ENCODE measurements at regions not wholly inside any gene's neighbourhood (a gene's known extent, or its start where the extent isn't known, plus 50 kb on each side); places are given as distances from the start of the nearest gene placed in this dataset.

DNA sequence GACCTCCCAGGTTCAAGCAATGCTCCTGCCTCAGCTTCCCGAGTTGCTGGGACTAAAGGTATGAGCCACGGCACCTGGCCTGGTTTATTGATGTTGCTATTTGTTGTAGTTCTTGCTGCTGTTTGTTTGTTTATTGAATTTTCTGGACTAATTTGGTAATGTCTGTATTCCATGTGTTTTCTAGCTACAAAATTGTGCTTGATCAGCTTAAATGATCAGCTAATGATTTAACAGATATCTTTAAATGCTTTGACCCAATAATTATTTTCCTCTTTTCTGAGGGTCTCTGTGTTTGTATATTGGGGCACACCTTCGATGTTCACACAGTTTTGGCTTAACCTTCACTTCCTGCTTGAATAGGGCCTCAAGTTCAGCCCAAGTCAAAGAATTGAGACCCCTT, 488.1 kb upstream of the HTR2C start:
- Histone ChIP-seq H3K4me3 (no peak overlapping the region), H3K27ac (no peak overlapping the region), H3K36me3 (no peaks in the 10 kb centered on the region), H3K9me3 (no peaks in the 10 kb centered on the region), H3K27me3 (no peaks in the 10 kb centered on the region), H3K4me1 (no peaks in the 10 kb centered on the region)
- TF ChIP-seq, protein P1, sequence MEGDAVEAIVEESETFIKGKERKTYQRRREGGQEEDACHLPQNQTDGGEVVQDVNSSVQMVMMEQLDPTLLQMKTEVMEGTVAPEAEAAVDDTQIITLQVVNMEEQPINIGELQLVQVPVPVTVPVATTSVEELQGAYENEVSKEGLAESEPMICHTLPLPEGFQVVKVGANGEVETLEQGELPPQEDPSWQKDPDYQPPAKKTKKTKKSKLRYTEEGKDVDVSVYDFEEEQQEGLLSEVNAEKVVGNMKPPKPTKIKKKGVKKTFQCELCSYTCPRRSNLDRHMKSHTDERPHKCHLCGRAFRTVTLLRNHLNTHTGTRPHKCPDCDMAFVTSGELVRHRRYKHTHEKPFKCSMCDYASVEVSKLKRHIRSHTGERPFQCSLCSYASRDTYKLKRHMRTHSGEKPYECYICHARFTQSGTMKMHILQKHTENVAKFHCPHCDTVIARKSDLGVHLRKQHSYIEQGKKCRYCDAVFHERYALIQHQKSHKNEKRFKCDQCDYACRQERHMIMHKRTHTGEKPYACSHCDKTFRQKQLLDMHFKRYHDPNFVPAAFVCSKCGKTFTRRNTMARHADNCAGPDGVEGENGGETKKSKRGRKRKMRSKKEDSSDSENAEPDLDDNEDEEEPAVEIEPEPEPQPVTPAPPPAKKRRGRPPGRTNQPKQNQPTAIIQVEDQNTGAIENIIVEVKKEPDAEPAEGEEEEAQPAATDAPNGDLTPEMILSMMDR (IDR thresholded peaks at IDR 0.05): no peak
- DNase-seq: no peak
- intact Hi-C loops (cut with DNase I; ENCODE audit: low total_unique reads): loop anchor here (2.0 kb wide), 1 partner anchor 17 kb away; no protein-coding TSS in a partner anchor

DNA sequence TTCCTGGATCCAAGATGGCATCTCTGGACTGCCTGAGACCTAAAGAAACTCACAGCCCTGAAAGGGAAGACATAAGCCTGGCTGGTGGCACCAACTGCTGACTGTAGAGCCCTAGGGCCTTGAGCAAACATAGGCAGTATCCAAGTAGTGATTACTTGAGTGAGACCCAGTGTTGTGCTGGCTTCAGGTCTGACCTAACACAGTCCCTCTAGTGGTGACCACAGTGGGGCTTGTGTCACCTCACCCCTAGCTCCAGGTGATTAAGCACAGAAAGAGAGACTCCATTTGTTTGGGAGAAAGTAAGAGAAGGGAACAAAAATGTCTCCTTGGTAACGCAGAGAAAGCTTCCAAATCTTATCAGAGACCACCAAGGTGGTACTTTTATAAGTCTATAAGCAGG, 496.3 kb upstream of the HTR2C start:
- Histone ChIP-seq H3K9me3 (peaks cover 0 to 7% (median 3%) of the 10 kb centered on the region in 3 donors), H3K4me1 (no peaks in the 10 kb centered on the region), H3K4me3 (no peak overlapping the region), H3K27ac (no peak overlapping the region), H3K27me3 (no peaks in the 10 kb centered on the region), H3K36me3 (no peaks in the 10 kb centered on the region)
- TF ChIP-seq, protein P1 (IDR thresholded peaks at IDR 0.05): no peak
- intact Hi-C loops (cut with DNase I; ENCODE audit: low total_unique reads): no loop called here
- no peak for DNase-seq

DNA sequence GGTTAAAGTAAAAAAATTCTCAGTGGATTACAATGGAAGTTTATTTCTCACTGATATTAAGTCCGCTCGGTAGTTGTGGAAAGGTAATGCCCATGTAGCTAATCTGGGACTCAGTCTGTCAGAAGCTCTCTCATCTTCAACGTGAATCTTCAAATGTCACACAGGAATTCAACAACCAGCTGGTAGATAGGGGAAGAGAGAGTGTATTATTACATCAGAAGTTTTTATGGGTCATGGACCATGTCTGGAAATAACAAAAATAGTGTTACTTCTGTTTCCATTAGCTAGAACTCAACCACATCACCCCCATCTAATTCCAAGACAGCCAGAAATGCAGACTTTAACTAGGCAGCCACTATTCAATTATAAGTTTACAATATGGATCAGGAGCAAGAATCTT, 506.1 kb upstream of the HTR2C start:
- H3K4me3 ChIP-seq: no peak overlapping the region
- TF ChIP-seq, protein P1 (IDR thresholded peaks at IDR 0.05): no peak
- no peaks in the 10 kb centered on the region for H3K9me3 ChIP-seq
- DNase-seq: no peak
- intact Hi-C loops (cut with DNase I; ENCODE audit: low total_unique reads): loop anchor here (2.0 kb wide), 1 partner anchor 17 kb away; no protein-coding TSS in a partner anchor
- no peaks in the 10 kb centered on the region for H3K4me1 ChIP-seq
- no peak overlapping the region for H3K27ac ChIP-seq
- no peaks in the 10 kb centered on the region for H3K36me3 ChIP-seq
- no peaks in the 10 kb centered on the region for H3K27me3 ChIP-seq

DNA sequence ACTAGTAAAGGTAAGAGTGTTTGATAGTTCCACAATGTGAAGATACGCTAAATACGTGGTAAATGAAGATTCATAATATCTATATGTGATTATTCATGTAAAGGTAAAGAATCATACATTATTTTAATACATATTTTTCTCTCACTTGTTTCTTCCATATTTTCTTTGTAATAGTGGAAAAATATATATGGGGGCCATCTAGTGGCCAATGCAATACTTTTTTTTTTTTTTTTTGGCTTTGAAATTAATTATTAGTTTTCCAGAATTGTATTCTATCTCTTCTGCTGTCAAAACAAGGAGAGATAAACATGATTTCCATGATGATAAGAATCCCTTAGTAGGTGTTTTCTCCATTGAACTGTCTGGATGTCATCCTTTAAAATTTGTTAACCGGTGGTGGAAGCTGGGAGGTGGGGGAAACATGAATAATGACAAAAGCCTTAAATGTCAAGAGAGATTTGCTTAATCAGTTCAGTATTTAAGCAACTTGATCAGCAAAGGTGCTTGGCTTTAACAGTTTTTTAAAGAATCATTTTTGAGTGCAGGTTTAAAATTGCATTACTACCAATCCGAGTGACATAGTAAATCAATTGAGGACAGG, 508.7 kb upstream of the HTR2C start:
- no peaks in the 10 kb centered on the region for H3K27me3 ChIP-seq
- intact Hi-C loops (cut with DNase I; ENCODE audit: low total_unique reads): no loop called here
- no peak for DNase-seq
- H3K36me3 ChIP-seq: no peaks in the 10 kb centered on the region
- H3K4me1 ChIP-seq: no peaks in the 10 kb centered on the region
- no peak overlapping the region for H3K4me3 ChIP-seq
- no peak overlapping the region for H3K27ac ChIP-seq
- TF ChIP-seq, protein P1 (IDR thresholded peaks at IDR 0.05): no peak
- no peaks in the 10 kb centered on the region for H3K9me3 ChIP-seq

DNA sequence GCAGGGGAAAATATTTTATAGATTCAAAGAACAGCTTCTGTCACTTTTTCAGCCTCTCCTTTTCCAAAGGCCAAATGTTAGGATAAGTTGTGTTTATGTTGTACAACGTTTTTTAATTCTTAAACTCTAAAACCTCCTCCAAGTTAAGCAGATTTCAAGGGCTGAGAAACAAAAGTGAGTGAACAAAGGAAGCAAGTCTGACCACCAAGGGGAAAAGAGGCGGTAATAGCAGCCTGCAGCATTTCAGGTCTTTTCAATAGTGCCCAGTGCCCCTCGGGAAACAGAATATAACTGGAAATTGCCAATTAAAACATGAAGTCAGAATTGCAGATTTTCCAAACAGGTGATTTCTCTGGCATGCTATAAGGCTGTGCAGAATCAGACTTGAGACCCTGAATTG, 510.0 kb upstream of the HTR2C start:
- Histone ChIP-seq H3K9me3 (no peaks in the 10 kb centered on the region), H3K4me1 (no peaks in the 10 kb centered on the region), H3K4me3 (no peak overlapping the region), H3K36me3 (no peaks in the 10 kb centered on the region), H3K27ac (no peak overlapping the region), H3K27me3 (no peaks in the 10 kb centered on the region)
- TF ChIP-seq, protein P1 (IDR thresholded peaks at IDR 0.05): no peak
- DNase-seq: no peak
- intact Hi-C loops (cut with DNase I; ENCODE audit: low total_unique reads): loop anchor here (5.0 kb wide), 1 partner anchor 147 kb away; no protein-coding TSS in a partner anchor

Measured in tibial artery (tissue), 4 donors.